SKM-1 (cell line): ENCODE measurements at regions not wholly inside any gene's neighbourhood (a gene's known extent, or its start where the extent isn't known, plus 50 kb on each side); places are given as distances from the start of the nearest gene placed in this dataset.
"Not testable (repeated sequence)": the region's sequence is repeated elsewhere in the genome, so short reads cannot be mapped to it uniquely, and the experiment has no call there.

Experiments used
- DNase-seq: peaks from one replicate; lab custom pipeline; 2025; ENCODE audit not compliant: unreplicated experiment; lab: John Stamatoyannopoulos, UW

DNA sequence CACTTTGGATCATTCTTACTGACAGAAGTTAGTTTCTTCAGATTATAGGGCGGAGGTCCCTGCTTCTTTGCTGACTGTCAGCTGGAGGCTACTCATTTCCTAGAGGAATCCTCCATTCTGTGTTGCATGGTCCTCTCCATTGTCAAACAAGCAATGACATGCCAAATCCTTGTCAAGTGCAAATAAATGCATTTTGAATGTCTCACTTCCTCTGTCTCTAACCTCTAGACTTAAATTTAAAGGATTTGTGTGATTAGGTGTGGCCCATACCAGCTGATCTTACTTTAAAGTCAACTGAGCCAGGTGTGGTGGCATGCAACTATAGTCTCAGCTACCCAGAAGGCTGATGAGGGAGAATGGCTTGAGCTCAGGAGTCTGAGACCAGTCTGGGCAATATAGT is 458.4 kb upstream of the CCDC179 start:
- DNase-seq, result no peak

DNA sequence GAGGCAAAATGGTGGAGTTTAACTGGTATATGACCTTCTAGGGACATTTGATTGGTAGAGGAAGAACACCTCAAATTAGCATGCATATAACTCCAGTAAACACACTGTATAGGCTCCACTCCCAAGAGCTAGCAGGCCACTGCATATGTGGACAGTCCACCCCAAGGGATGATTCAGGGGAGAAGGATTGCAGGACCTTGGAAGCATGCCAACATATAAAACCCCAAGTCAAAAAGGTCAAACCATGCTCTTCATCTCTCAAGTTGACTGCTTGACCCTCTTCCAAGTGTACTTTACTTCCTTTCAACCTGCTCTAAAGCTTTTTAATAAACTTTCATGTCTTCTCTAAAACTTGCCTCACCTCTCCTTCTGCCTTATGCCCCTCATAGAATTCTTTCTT is 459.9 kb upstream of the CCDC179 start:
- no peak for DNase-seq

DNA sequence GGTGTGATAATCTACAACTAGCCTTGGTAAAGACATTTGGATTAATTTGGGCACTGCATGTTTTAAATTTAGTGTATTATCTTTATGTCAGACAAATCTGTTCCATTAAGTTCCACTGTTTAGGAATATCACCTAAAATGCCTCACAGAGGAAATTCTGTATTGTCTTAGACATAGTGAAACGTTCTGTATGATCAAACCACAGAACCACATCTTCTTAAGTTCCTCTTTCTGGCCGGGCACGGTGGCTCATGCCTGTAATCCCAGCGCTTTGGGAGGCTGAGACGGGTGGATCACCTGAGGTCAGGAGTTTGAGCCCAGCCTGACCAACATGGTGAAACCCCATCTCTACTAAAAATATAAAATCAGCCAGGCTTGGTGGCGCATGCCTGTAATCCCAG is 475.3 kb upstream of the CCDC179 start:
- not testable (repeated sequence) for DNase-seq

DNA sequence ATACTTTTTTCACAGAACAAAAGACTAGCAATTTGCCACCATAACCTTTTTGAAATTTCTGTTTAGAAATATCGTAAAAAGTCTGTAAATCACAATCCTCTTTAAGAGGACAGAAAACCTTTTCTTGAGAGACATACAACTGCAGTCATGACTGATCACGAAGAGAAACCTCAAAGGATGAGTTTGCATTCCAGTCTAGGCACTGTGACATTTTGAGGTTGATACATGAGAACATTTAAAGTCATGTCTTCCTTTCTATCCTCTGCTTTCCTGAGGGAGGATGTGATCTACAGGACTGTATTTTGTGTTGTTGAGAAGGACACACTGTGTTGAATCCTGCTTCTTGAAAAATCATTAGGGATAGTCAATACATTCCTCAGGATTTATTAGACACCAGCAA is 476.7 kb upstream of the CCDC179 start:
- no peak for DNase-seq

DNA sequence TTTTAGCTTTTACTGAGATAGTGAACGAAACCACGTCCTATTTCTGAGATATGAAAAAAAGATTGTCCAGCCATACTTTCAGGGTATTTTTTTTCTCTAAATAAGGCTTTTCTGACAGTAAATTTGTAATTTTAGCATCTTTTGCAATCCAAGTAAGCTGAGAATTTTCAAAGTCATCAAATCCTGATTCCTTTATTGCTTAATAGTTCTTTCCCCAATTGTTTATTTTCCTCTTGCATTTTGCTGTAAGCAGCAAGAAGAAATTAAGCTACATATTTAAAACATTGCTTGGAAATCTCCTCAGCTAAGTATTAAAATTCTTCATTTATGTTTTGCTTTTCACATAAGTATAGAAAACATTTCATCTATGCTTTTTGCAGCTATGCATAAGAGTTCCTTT is 493.3 kb upstream of the CCDC179 start:
- DNase-seq, result no peak

DNA sequence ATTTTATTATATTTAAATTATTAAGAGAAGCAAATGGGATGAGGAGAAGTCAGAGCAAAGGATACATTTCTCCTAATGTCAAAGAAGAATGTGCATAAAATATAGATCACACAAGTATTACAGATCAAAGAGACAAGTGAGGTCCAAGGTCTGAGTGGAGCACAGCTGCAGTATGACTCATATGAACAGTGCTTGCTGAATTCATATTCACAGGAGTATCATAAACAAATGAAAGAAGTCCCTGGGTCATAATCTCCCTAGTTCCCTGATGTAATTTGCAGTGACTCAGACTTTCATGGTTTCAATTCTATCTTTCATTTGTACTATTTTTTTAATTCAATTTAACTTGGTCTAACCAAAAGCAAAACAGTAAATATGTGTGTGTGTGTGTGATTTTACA is 499.0 kb upstream of the CCDC179 start:
- no peak for DNase-seq

DNA sequence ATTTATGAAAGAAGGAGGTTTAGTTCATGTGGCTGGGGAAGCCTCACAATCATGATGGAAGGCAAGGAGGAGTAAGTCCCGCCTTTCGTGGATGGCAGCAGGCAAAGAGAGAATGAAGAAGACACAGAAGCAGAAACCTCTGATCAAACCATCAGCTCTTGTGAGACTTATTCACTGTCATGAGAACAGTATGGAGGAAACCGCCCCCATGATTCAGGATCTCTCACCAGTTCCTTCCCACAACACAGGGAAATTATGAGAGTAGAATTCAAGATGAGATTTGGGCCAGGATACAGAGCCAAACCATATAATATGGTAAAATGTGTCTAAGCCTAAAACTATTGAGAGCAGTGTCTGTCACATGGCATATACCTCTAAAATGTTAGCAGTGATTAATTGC is 503.8 kb upstream of the CCDC179 start:
- DNase-seq, result no peak

DNA sequence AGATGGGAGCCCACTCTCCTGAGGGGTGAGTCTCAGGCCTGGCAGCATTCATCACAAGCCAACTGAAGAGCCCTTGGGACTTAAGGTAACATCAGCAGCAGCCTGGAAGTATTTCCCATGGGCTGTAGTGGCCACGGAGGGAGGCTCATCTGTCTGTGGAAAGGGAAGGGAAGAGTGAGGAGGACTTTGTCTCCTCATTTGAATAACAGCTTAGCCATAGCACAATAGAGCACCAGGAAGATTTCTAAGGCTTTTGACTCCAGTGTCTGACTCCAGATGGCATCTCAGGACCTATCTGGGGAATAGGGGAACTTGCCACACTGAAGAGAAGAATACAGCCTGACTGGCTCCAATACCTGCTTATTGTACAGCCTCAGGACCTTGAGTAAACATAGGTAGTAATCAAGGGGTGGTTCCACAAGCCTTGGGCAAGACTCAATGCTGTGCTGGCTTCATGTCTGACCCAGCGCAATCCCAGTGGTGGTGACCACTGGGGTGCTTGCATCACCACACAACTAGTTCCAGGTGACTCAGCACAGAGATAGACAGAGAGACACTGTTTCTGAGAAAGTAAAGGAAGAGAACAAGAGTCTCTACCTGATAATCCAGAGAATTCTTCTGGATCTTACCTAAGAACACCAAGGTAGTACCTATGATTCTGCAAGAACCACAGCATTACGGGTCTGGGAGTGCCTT is 510.5 kb upstream of the CCDC179 start:
- DNase-seq, result no peak

DNA sequence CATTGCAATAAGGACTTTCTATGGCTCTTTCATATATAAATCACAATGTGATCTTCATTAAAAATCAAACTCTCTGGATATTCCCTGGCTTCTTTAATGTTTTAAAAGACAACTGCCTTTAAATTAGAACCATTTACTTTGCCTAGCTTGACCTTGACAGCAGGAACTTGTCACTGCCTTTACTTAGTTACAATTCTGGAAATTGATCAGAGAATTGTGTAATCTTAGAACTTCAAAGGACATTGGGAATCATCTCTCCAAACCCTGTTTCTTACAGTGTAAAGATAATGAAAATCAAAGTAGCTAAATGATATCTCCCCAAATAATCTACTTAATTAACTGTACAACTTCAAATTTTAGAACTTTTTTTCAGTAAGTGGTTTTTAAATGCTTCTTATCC is 517.6 kb upstream of the CCDC179 start:
- DNase-seq, result no peak

DNA sequence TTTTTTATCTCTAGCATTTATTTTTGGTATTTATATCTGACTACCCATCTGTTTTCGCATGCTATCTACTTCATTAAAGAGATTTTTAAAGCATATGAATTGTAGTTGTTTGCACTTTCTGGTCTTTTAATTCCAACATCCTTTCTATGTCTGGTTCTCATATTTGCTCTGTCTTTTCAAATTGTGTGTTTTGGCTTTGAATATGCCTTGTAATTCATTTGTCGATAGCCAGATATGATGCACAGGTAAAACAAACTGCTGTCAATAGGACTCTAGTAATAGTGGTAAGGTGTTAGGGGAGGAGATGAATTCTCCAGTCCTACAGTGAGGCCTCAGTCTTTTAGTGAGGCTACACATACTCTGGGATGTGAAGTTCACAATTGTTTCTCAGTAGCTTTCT is 530.8 kb upstream of the CCDC179 start:
- DNase-seq, result no peak

DNA sequence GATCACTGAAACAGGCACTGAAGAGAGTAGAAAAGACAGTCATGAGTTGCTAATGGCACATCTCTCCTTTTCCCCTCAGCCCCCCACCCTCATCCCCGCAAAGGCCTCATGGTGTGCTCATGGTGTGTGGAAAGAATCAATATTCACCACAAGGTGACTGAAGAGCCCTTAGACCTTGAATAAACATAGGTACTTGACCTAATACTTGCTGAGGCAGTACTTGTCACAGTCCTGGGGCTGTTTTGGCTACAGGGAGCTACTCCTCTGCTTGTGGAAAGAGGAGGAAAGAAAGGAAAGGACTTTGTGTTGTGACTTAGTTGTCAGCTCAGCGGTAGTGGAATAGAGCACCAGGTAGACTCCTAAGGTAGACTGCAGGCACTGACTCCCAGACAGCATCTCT is 537.8 kb upstream of the CCDC179 start:
- no peak for DNase-seq

DNA sequence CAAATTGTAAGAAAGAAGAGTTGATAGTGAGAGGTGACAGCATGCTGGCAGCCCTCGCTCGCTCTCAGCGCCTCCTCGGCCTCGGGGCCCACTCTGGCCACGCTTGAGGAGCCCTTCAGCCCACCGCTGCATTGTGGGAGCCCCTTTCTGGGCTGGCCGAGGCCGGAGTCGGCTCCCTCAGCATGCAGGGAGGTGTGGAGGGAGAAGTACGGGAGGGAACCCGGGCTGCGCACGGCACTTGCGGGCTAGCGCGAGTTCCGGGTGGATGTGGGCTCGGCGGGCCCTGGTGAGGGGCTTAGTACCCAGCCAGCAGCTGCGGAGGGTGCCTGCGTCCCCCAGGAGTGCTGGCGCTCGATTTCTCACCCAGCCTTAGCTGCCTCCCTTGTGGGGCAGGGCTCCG is 539.7 kb upstream of the CCDC179 start:
- DNase-seq, result no peak

DNA sequence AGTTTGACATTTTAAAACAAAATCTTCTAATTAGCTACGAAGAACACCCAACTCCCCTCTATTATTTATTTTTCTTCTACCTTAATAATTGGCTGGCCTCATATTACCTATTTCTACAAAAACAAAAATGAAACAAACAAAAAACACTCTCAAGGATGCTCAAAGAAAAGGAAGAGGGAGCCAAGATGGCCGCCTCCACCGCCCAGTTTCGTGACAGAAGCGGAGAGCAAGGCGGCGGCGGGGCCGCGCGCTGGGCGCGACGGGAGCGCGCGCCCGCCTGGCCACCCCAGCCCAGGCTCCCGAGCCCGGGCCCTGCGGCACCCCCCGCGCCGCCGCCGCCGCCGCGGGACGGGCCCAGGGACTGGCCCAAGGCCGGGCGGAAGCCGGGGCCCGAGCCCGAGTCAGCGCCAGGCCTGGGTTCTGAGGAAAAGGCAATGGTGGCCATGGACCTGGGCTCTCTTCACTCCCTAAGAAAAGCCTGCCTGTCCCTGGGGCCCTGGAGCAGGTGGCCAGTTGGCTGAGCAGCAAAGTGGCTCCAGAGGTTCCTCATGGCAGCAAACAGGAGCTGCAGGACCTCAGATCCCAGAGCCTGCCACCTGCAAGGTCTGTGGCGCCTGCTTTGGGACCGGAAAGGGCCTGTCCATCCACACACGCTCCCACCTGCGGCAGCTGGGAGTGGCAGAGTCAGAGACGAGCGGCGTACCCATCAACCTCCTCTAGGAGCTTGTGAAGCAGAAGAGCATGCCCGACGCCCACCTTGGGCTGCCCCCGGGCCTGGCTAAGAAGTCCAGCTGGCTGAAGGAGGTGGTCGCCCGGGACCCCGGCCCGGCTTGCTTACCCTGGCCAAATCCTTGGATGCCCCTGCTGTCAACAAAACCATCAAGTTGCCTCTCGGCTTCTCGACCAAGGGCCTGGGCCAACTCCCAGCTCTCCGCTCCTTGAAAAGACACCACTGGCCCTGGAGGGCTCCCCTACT is 543.2 kb upstream of the CCDC179 start:
- no peak for DNase-seq

DNA sequence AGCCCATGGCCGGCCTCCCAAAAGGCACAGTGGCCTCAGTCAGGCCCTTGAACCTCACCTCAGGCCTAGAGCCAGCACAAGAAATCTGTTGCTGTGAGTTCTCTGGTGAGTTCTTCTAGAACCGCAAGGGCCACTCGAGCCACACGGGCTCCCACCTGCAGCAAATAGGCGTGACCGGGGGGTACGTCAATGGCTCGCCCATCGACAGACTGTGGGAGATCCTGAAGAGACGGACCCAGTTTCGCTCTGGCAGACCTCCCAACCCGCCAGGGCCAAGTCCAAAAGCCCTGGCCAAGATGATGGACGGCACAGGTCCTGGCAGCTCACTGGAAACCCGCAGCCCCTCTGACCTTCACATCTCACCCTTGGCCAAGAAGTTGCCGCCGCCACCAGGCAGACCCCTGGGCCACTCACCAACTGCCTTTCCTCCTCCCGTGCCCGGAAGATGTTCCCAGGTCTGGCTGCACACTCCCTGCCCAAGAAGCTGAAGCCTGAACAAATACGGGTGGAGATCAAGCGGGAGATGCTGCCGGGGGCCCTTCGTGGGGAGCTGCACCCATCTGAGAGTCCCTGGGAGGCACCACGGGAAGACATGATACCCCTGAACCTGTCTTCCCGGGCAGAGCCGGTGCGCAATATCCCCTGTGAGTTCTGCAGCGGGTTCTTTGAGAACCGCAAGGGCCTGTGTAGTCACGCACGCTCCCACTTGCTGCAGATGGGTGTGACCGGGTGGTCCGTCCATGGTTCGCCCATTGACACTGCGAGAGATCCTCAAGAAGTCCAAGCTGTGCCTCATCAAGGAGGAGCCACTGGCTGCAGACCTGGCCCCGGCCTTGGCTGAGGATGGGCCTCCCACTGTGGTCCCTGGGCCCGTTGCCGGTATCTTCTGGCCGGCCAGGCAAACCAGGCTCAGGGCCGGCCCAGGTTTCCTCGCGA is 544.2 kb upstream of the CCDC179 start:
- no peak for DNase-seq

DNA sequence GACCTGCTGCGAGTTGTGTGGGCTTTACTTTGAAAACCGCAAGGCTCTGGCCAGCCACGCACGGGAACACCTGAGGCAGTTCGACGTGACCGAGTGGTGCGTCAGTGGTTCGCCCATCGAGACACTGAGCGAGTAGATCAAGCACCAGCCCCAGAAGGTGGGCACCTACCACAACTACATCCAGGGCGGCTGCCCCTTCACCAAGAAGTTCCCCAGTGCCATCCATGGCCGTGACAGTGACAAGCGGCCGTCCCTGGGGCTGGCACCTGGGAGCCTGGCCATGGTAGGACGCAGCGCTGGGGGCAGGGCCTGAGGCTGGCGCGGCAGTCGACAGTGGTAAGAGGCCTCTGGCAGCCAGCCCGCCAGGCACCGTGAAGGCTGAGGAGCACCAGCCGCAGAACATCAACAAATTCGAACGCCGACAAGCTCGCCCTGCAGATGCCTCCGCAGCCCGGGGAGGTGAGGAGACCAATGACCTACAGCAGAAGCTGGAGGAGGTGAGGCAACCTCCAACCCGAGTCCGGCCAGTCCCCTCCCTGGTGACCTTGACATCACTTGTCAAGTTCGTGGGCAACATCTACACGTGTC is 545.2 kb upstream of the CCDC179 start:
- no peak for DNase-seq

DNA sequence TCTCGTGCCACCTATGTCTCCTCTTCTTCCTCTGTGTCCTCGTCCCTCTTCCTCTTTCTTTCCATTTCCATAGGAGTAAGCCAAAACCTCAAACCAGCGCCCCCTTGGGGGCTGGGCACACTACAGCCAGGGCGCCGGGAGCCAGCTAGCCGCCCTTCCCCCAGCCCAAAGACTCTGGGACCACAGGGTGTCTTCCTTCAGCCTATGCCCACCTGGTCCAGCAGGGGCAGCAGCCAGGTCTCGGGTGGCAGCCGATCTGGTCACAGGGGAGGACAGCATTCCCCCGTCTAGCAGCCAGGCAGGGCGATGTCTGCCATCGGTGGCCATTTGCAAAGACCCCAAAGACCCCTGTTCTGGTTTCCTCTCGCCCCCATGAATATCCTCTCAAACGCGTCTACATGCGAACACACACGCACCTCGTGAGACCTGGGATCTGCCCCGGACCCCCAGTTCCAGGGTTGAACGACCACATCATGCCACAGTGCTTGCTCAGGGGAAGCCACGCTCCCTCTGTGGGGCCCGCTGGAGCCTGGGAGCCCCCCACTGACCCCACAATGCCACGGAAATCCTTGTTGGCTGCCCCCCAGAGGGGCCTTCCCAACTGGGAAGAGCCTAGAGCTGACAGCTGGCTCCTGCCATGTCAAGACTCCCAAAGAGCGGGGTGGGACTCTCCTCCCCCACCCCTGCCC is 546.0 kb upstream of the CCDC179 start:
- DNase-seq, result no peak

DNA sequence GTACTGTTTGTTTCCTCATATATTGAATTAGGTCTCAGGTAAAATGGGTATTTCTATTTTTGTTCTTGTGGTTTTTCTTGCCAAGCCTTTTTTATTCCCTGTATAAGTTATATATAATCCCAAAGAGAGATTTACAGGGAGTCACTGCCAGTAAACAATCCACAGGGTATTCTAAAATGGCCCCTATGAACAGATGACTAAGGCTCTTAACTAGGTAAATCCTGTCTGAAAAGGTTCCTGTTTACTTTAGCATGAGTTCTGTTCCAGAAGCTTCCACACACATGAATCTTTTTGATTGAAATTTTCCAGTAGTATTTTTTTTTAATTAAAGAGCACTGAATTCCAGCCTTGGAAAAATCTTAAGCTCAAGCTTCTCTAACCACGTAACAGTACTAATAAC is 552.8 kb upstream of the CCDC179 start:
- no peak for DNase-seq

DNA sequence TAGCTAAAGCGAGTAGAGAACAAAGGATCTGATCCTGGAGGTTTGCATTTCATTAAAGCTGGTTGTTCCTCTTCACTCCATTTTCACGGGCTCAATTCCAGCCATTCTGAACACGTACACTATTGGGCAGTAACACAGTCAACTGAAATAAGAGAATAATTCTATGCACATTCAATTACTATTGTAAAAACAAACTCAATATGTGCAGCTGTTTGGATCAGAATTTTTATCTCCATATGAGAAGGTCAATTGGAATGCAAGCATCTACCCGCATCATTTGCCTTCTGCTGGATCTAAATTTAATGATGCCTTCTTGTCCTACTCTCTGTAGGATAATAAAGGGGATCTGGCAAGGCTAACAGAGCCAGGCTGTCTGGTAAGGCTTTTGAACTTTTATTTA is 562.8 kb upstream of the CCDC179 start:
- DNase-seq, result no peak

DNA sequence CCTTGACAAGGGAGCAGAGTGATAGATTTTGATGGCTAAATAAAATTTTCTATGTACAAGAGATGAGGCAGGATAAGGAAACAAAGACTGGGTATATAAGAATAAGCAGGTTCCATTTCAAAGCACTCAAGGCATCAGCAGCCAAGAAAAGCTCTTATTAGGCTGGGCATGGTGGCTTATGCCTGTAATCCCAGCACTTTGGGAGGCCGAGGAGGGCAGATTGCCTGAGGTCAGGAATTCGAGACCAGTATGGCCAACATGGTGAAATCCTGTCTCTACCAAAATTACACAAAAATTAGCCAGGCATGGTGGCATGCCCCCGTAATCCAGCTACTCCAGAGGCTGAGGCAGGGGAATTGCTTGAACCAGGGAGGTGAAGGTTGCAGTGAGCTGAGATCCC is 563.4 kb upstream of the CCDC179 start:
- no peak for DNase-seq

DNA sequence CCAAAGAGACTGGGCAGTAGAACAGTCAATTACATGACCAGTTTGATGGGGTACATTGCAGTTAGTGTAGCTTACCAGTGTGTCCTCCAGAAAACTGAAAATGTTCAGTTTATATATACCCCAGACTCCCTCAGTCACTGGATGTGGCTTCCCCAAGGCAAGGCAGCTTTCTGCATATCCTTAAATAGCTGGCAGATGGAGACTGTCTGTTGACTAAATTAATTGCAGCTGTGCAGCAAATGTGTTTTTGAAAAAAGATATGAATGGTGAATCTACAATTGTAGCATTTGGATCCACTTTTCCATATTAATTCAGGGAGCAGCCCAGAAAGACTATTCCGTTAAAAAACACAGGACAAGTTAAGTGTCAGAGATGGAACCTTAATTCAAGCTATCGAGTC is 565.1 kb upstream of the CCDC179 start:
- DNase-seq, result no peak
